ENCODE measurements at regions not wholly inside any gene's neighbourhood (a gene's known extent, or its start where the extent isn't known, plus 50 kb on each side); places are given as distances from the start of the nearest gene placed in this dataset.

DNA sequence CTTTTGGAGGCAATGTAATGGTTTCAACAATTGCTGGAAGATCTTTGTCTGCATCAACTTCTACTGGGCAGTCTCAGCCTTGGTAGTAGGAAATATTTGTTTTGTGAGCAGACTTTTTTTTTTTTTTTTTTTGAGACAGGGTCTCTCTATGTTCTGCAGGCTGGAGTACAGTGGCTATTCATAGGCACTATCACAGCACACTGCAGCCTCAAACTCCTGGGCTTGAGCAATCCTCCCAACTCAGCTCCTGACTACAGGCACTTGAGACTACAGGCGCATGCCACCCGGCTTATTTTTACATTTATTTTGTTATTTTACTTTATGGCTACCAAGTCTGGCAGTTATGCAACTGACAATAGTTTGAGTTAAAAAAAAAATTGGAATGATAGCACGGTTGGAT, 187.3 kb downstream of the SNX18 start:
- no peak overlapping the region for H3K4me3 Mint-ChIP-seq (ENCODE audit: unreplicated experiment)
- TF ChIP-seq, protein P1, sequence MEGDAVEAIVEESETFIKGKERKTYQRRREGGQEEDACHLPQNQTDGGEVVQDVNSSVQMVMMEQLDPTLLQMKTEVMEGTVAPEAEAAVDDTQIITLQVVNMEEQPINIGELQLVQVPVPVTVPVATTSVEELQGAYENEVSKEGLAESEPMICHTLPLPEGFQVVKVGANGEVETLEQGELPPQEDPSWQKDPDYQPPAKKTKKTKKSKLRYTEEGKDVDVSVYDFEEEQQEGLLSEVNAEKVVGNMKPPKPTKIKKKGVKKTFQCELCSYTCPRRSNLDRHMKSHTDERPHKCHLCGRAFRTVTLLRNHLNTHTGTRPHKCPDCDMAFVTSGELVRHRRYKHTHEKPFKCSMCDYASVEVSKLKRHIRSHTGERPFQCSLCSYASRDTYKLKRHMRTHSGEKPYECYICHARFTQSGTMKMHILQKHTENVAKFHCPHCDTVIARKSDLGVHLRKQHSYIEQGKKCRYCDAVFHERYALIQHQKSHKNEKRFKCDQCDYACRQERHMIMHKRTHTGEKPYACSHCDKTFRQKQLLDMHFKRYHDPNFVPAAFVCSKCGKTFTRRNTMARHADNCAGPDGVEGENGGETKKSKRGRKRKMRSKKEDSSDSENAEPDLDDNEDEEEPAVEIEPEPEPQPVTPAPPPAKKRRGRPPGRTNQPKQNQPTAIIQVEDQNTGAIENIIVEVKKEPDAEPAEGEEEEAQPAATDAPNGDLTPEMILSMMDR (IDR thresholded peaks at IDR 0.05; ENCODE audit: unreplicated experiment), result no peak
- DNase-seq (ENCODE audit: low spot score), result no peak
- no peaks in the 10 kb centered on the region for H3K36me3 Mint-ChIP-seq (ENCODE audit: low read depth, unreplicated experiment)
- H3K4me1 Mint-ChIP-seq (ENCODE audit: unreplicated experiment), result peaks cover 51% of the 10 kb centered on the region
- no peaks in the 10 kb centered on the region for H3K27me3 Mint-ChIP-seq (ENCODE audit: unreplicated experiment)
- no peak overlapping the region for H3K27ac Mint-ChIP-seq (ENCODE audit: unreplicated experiment)
- H3K9me3 Mint-ChIP-seq (ENCODE audit: unreplicated experiment), result no peaks in the 10 kb centered on the region

DNA sequence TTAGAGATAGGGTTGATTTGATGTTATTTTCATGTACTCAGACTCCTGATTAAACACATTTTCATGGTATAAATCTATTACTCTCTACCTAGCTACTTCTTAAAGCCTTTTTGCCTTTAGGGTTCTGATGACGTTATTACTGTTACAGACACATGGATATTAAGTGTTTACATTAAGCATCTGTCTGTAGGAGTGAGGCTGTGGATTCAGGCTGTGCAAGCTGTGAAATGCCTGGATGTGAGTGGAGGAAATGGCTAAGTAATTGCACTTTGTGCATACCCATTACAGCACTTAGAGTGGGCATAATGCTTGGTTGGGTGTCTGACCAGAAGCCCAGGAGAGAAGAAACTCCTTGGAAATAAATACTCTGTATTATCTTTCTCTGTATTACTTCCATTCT, 186.8 kb downstream of the SNX18 start:
- peaks cover 47% of the 10 kb centered on the region for H3K4me1 Mint-ChIP-seq (ENCODE audit: unreplicated experiment)
- no peak overlapping the region for H3K4me3 Mint-ChIP-seq (ENCODE audit: unreplicated experiment)
- DNase-seq (ENCODE audit: low spot score), result no peak
- no peaks in the 10 kb centered on the region for H3K9me3 Mint-ChIP-seq (ENCODE audit: unreplicated experiment)
- H3K27ac Mint-ChIP-seq (ENCODE audit: unreplicated experiment), result no peak overlapping the region
- TF ChIP-seq, protein P1 (IDR thresholded peaks at IDR 0.05; ENCODE audit: unreplicated experiment), result no peak
- no peaks in the 10 kb centered on the region for H3K36me3 Mint-ChIP-seq (ENCODE audit: low read depth, unreplicated experiment)
- H3K27me3 Mint-ChIP-seq (ENCODE audit: unreplicated experiment), result no peaks in the 10 kb centered on the region

- Mint-ChIP-seq H3K4me3 (ENCODE audit: unreplicated experiment) (no peak overlapping the region), H3K27ac (ENCODE audit: unreplicated experiment) (peak overlapping the region; percentile 58), H3K4me1 (ENCODE audit: unreplicated experiment) (peaks cover 41% of the 10 kb centered on the region), H3K27me3 (ENCODE audit: unreplicated experiment) (no peaks in the 10 kb centered on the region), H3K9me3 (ENCODE audit: unreplicated experiment) (no peaks in the 10 kb centered on the region), H3K36me3 (ENCODE audit: low read depth, unreplicated experiment) (no peaks in the 10 kb centered on the region)
- TF ChIP-seq, protein P1 (IDR thresholded peaks at IDR 0.05; ENCODE audit: unreplicated experiment), result no peak
- DNase-seq (ENCODE audit: low spot score), result no peak
Observed at GRCh38 chr5:54703565-54704255, 186.2 kb downstream of the SNX18 start.

- no peaks in the 10 kb centered on the region for H3K27me3 Mint-ChIP-seq (ENCODE audit: unreplicated experiment)
- H3K27ac Mint-ChIP-seq (ENCODE audit: unreplicated experiment), result peak overlapping the region; percentile 58
- DNase-seq (ENCODE audit: low spot score), result no peak
- TF ChIP-seq, protein P1 (IDR thresholded peaks at IDR 0.05; ENCODE audit: unreplicated experiment), result no peak
- H3K9me3 Mint-ChIP-seq (ENCODE audit: unreplicated experiment), result no peaks in the 10 kb centered on the region
- H3K36me3 Mint-ChIP-seq (ENCODE audit: low read depth, unreplicated experiment), result no peaks in the 10 kb centered on the region
- no peak overlapping the region for H3K4me3 Mint-ChIP-seq (ENCODE audit: unreplicated experiment)
- peaks cover 41% of the 10 kb centered on the region for H3K4me1 Mint-ChIP-seq (ENCODE audit: unreplicated experiment)
Observed at GRCh38 chr5:54703133-54703532, 185.6 kb downstream of the SNX18 start.

- H3K9me3 Mint-ChIP-seq (ENCODE audit: unreplicated experiment), result no peaks in the 10 kb centered on the region
- no peak overlapping the region for H3K4me3 Mint-ChIP-seq (ENCODE audit: unreplicated experiment)
- no peaks in the 10 kb centered on the region for H3K36me3 Mint-ChIP-seq (ENCODE audit: low read depth, unreplicated experiment)
- peaks cover 38% of the 10 kb centered on the region for H3K4me1 Mint-ChIP-seq (ENCODE audit: unreplicated experiment)
- peak overlapping the region; percentile 89 for H3K27ac Mint-ChIP-seq (ENCODE audit: unreplicated experiment)
- TF ChIP-seq, protein P1 (IDR thresholded peaks at IDR 0.05; ENCODE audit: unreplicated experiment), result no peak
- no peaks in the 10 kb centered on the region for H3K27me3 Mint-ChIP-seq (ENCODE audit: unreplicated experiment)
- no peak for DNase-seq (ENCODE audit: low spot score)
Observed at GRCh38 chr5:54702470-54702869, 184.9 kb downstream of the SNX18 start.

All from endothelial cell (in vitro differentiated cells).